Smooth muscle cell (in vitro differentiated cells): ENCODE measurements at regions not wholly inside any gene's neighbourhood (a gene's known extent, or its start where the extent isn't known, plus 50 kb on each side); places are given as distances from the start of the nearest gene placed in this dataset.
"Not testable (repeated sequence)": the region's sequence is repeated elsewhere in the genome, so short reads cannot be mapped to it uniquely, and the experiment has no call there.

ENCODE experiments used
- DNase-seq: peaks from one replicate; lab custom pipeline; 2025; ENCODE audit not compliant: unreplicated experiment; lab: John Stamatoyannopoulos, UW
- H2AFZ ChIP-seq: fragments of 200-600 bp; sonication (generic); 2 replicates; pipeline ENCODE4 v1.6.0; 2016; ENCODE audit warnings: antibody characterized with exemption, low read depth, mild to moderate bottlenecking
- H3F3A ChIP-seq: fragments of 200-600 bp; sonication (generic); 2 replicates; pipeline ENCODE4 v1.6.0; 2017; ENCODE audit warnings: antibody characterized with exemption, low read depth
- H3K27ac ChIP-seq: fragments of 200-600 bp; sonication (generic); 2 replicates; pipeline ENCODE4 v1.5.1; 2016; ENCODE audit warnings: low read depth, mild to moderate bottlenecking
- H3K27me3 ChIP-seq: fragments of 200-600 bp; sonication (generic); 2 replicates; pipeline ENCODE4 v1.6.1; 2016; ENCODE audit warnings: low read depth, mild to moderate bottlenecking
- H3K36me3 ChIP-seq: fragments of 200-600 bp; sonication (generic); 2 replicates; pipeline ENCODE4 v1.5.1; 2016; ENCODE audit warnings: low read depth
- H3K4me1 ChIP-seq: fragments of 200-600 bp; sonication (generic); 2 replicates; pipeline ENCODE4 v1.5.1; 2016; ENCODE audit warnings: low read depth
- H3K4me2 ChIP-seq: fragments of 200-600 bp; sonication (generic); 2 replicates; pipeline ENCODE4 v1.6.0; 2016; ENCODE audit warnings: mild to moderate bottlenecking
- H3K4me3 ChIP-seq: fragments of 200-600 bp; sonication (generic); 2 replicates; pipeline ENCODE4 v1.5.1; 2016; ENCODE audit warnings: mild to moderate bottlenecking
- H3K79me2 ChIP-seq: fragments of 200-600 bp; sonication (generic); 2 replicates; pipeline ENCODE4 v1.6.0; 2016; ENCODE audit warnings: low read depth, mild to moderate bottlenecking
- H3K9ac ChIP-seq: fragments of 200-600 bp; sonication (generic); 2 replicates; pipeline ENCODE4 v1.6.0; 2016; ENCODE audit warnings: low read depth
- H3K9me3 ChIP-seq: fragments of 200-600 bp; sonication (generic); replicated peaks from 2 replicates; pipeline ENCODE4 v1.5.1; 2016; ENCODE audit warnings: low read depth
- H4K20me1 ChIP-seq: fragments of 200-600 bp; sonication (generic); 2 replicates; pipeline ENCODE4 v1.6.0; 2016; ENCODE audit warnings: low read depth
- WGBS: methylation state at CpG from one replicate; pipeline ENCODE4 v1.1.7; 2016; ENCODE audit warnings: low lambda C conversion rate; 5-methylcytosine and 5-hydroxymethylcytosine counted together
- TF ChIP-seq, protein P1 (sequence below): fragments of 200-600 bp; sonication (generic); IDR thresholded peaks from 2 replicates; pipeline ENCODE4 v1.5.1; 2017; ENCODE audit warnings: borderline replicate concordance, mild to moderate bottlenecking, antibody characterized with exemption; ENCODE audit not compliant: insufficient read depth, poor library complexity, severe bottlenecking

DNA sequence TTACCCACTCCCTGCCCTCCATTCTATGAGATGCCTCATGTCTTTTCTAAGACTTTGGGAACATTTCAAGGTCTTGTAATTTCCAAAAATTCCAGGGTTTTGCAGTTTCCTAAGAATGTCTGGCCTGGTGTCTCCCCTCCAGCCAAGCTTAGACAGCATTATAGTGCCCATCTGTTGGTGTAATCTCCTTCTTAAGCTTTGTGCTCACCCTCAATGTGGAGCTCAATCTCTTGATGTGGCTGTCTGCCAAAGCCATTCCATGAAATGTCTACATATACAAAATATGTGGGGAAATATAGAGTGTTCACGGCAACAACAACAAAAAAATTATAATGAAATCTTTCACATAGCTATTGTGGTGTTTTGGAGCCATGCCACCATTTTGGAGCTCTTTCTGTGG, 558.4 kb downstream of the PIK3C3 start:
- H3K9me3 ChIP-seq, result no peaks in the 10 kb centered on the region
- no peaks in the 10 kb centered on the region for H4K20me1 ChIP-seq
- no peak overlapping the region for H3K9ac ChIP-seq
- no peaks in the 10 kb centered on the region for H3K36me3 ChIP-seq
- no peaks in the 10 kb centered on the region for H3F3A ChIP-seq
- TF ChIP-seq, protein P1, sequence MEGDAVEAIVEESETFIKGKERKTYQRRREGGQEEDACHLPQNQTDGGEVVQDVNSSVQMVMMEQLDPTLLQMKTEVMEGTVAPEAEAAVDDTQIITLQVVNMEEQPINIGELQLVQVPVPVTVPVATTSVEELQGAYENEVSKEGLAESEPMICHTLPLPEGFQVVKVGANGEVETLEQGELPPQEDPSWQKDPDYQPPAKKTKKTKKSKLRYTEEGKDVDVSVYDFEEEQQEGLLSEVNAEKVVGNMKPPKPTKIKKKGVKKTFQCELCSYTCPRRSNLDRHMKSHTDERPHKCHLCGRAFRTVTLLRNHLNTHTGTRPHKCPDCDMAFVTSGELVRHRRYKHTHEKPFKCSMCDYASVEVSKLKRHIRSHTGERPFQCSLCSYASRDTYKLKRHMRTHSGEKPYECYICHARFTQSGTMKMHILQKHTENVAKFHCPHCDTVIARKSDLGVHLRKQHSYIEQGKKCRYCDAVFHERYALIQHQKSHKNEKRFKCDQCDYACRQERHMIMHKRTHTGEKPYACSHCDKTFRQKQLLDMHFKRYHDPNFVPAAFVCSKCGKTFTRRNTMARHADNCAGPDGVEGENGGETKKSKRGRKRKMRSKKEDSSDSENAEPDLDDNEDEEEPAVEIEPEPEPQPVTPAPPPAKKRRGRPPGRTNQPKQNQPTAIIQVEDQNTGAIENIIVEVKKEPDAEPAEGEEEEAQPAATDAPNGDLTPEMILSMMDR, result no peak
- H3K4me2 ChIP-seq, result no peak overlapping the region
- 93% methylated on average over 1 of the region's 1 CpG for WGBS
- no peak overlapping the region for H2AFZ ChIP-seq
- no peaks in the 10 kb centered on the region for H3K4me1 ChIP-seq
- H3K27ac ChIP-seq, result no peak overlapping the region
- no peaks in the 10 kb centered on the region for H3K79me2 ChIP-seq
- no peak overlapping the region for H3K4me3 ChIP-seq
- no peak for DNase-seq
- H3K27me3 ChIP-seq, result no peaks in the 10 kb centered on the region

DNA sequence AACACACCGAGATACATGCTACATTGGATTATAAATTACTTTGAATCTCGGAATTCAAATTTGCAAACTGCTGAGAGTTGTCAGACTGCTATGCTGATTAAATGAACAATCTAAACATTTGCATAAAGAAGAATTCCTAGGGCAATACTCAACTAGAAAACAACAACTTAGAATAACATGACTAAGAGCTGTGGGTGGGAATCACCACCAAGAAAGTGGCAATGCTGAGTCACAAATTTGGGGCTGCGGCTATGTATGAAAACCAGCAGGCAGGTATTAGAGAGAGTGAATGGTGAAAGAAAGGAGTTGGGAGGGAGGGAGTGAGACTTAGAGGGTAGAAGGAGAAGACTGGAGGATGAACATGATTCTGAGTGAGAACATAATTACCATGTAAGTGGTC, 559.5 kb downstream of the PIK3C3 start:
- WGBS, result 69% methylated on average over 3 of the region's 3 CpGs
- H3K4me2 ChIP-seq, result no peak overlapping the region
- H3K27me3 ChIP-seq, result no peaks in the 10 kb centered on the region
- no peak overlapping the region for H2AFZ ChIP-seq
- H3K4me3 ChIP-seq, result no peak overlapping the region
- DNase-seq, result no peak
- no peaks in the 10 kb centered on the region for H3F3A ChIP-seq
- no peaks in the 10 kb centered on the region for H3K79me2 ChIP-seq
- H3K4me1 ChIP-seq, result no peaks in the 10 kb centered on the region
- TF ChIP-seq, protein P1, result no peak
- H3K9ac ChIP-seq, result no peak overlapping the region
- no peak overlapping the region for H3K27ac ChIP-seq
- H3K9me3 ChIP-seq, result no peaks in the 10 kb centered on the region
- H3K36me3 ChIP-seq, result no peaks in the 10 kb centered on the region
- no peaks in the 10 kb centered on the region for H4K20me1 ChIP-seq

DNA sequence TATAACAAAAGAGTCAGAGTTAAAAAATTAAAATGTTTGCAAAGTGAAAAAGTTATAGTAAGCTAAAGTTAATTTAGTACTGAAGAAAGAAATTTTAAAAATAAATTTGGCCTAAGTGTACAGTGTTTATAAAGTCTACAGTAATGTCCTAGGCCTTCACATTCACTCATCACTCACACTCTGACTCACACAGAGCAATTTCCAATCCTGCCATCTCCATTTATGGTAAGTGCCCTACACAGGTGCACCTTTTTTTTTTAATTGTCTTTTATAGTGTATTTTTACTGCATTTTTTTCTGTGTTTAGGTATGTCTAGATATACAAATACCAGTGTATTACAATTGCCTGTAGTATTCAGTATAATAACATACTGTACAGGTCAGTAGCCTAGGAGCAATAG, 562.9 kb downstream of the PIK3C3 start:
- no peaks in the 10 kb centered on the region for H3K27me3 ChIP-seq
- H3K4me3 ChIP-seq, result no peak overlapping the region
- H3K9ac ChIP-seq, result no peak overlapping the region
- H3K9me3 ChIP-seq, result no peaks in the 10 kb centered on the region
- no peak for DNase-seq
- H3F3A ChIP-seq, result no peaks in the 10 kb centered on the region
- no peaks in the 10 kb centered on the region for H4K20me1 ChIP-seq
- no peaks in the 10 kb centered on the region for H3K79me2 ChIP-seq
- H3K36me3 ChIP-seq, result no peaks in the 10 kb centered on the region
- no peak overlapping the region for H3K4me2 ChIP-seq
- no peak overlapping the region for H3K27ac ChIP-seq
- TF ChIP-seq, protein P1, result no peak
- H3K4me1 ChIP-seq, result no peaks in the 10 kb centered on the region
- H2AFZ ChIP-seq, result no peak overlapping the region

DNA sequence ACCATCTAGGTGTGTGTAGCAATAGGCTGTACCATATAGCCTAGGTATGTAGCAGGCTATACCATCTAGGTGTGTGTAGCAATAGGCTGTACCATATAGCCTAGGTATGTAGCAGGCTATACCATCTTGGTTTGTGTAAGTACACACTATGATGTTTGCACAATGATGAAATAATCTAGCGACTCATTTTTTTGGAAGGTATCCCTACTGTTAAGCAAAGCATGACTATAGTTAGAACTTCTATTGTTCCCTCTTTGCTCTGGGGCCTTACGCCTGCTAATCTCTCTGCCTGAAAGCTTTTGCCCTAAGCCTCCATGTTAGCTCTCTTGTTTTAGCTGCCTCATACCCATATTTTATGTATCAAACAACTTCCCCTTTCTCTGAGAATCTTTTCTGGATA, 563.3 kb downstream of the PIK3C3 start:
- DNase-seq, H3K79me2 ChIP-seq, H3K4me2 ChIP-seq, H3K4me1 ChIP-seq, H3K27ac ChIP-seq, H3K4me3 ChIP-seq, H3K9ac ChIP-seq, H3K9me3 ChIP-seq, H4K20me1 ChIP-seq, H2AFZ ChIP-seq, H3K27me3 ChIP-seq, H3K36me3 ChIP-seq, H3F3A ChIP-seq: not testable (repeated sequence)
- WGBS, result 91% methylated on average over 2 of the region's 2 CpGs
